Fibroblast of gingiva (primary cell): ENCODE measurements at regions not wholly inside any gene's neighbourhood (a gene's known extent, or its start where the extent isn't known, plus 50 kb on each side); places are given as distances from the start of the nearest gene placed in this dataset.

Experiments used
- DNase-seq: peaks from one replicate; pipeline ENCODE4 v3.0.0-alpha.2; 2011; ENCODE audit warnings: low read depth

DNA sequence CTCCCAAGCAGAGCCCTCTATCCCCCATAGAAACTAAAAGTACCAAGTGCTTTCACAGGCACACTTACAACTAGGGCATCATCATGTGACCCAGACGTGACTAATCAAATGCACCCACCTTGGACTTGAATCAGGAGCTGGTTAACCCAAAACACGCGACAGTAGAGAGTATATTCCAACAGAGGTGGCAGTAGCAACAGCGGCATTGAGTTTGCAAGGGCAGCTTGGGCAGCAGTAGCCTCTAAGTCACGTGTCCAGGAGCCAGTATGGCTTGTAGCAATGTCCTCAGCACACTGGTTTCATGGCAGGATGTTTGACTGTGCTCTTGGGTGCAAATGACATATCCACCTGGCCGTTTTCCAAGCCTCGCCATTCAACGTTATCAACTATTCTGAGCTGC is 73.4 kb upstream of the DNAH5 start:
- no peak for DNase-seq

GRCh38 chr5:14016549-14016948 is 72.1 kb upstream of the DNAH5 start:
- no peak for DNase-seq

DNA sequence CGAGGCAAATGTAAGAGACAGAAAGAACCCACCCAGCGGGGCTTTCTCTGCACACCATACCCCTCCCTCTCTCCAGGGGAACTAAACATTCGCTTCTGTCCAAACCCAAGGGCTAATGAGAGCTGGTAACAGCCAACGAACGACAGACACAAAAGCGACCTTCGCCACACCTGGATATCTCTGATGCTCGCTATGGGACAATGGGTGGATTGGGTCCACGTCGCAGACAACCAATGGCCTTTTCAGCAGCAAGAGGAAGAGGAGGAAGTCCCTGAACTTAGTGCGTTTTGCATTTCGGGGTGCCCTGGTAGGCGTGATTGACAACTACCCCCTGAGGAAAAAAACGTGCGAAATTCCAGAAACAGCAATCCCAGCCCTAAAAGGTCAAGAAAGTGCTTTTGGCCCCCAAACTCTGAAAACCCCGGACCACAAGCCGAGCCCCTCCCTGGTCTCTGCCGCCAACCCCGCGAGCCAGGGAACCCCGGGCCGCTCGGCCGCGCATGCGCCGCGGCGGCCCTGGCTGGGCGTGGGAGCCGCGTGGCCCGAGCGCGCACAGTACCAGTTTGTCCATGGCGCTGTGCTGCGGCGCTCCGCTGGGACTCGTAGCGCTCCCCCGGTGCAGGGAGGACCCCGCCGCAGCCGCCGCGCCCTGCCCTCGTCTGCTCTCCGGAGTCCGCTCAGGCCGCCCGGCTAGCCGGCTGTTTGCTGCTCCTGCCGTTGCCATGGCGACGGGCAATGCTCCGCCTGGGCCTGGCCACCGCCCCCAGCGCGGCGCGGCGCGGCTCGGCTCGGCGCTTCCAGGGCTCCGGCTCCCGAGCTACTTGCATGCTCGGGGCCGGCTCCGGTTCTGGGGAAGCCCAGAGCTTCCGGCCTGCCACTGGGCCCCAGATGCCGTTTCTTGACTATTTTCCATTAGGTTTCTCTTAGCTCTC is 66.9 kb upstream of the DNAH5 start:
- peak; percentile 86 for DNase-seq

DNA sequence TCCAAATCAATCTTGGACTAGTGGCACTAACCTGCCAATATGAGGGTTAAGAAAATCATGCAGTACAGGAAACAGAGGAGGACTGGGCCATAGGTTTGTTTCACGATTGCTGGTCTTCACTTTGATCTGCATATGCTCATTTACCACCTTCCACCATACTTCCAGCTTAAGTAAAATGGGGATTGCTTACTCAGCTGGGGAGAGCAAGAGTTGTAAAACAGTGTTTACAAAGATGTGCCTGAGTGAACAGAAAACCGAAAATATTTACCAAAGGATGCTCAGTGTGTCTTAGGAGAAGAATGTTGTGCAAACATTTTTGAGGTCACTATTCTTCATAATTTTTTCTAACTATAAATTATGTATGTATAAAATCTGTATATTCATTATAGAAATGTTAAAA is 65.1 kb upstream of the DNAH5 start:
- no peak for DNase-seq

GRCh38 chr5:14008819-14009311 is 64.4 kb upstream of the DNAH5 start:
- DNase-seq = peak; percentile 22

DNA sequence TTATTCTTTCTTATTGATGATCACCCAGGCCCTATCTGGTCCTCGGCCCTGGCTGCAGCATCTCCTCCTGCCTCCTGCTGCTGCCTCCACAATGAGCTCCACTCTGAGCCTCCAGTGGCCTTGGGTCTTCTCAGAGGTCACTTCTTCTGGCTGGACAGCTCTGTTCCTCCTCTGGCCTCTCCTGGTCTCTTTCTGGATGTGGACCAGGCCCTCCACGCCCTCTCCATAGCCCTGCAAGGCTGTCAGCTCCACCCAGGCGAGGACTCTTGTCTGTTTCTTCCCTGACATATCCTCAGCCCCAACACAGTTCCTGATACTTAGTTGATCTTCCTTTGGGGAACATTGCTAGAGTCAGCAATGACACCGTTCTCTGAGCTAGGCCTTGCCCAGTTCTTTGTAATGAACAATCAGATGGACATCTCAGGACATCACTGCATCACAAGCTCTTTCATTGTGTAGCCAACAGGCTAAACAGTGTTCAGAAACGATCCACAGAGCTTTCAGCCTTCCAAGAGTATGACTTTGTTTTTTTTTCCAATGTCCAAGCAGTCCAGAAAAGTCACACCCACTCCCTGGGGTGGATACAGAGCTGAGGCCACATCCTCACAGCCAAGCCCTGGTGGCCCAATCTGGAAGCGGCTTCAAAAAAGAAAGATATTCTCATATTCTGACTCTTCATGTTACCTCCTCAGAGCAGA is 62.5 kb upstream of the DNAH5 start:
- DNase-seq = no peak

DNA sequence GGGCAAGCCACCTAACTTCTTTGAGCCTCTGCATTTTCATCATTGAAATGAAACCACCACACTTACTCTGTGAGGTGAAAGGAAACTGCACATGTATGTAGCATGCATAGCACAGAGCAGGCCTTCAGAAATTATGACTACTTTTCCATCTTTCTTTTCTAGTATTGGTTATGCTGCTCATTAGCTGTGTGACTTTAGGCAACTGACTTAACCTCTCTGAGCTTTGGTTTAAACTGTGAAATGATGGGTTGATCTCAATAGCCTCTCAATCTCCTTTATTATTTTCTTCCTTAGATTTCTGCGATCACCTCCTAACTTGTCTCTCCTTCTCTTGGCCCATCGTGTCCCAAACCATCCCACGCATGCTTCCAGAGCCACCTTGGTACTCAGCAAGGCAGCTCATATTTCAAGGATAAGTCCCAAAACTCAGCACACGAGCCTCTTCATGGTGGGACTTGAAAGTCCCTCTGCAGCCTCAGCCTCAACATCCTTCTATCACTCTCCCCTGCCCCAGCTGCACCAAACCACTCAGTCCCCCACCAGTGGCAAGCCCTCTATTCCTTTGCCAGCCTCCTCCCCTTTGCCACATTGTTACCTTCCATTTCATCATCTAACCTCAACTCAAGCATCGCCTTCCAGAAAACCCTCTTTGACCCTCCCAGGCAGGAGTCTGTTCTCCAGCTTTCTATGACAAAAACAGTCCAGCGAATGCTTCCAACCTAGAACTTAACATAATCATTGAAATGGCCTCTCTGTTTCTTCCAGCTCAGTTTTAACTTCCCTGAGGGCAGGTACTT is 60.3 kb upstream of the DNAH5 start:
- no peak for DNase-seq

GRCh38 chr5:14003936-14004335 is 59.4 kb upstream of the DNAH5 start:
- no peak for DNase-seq

DNA sequence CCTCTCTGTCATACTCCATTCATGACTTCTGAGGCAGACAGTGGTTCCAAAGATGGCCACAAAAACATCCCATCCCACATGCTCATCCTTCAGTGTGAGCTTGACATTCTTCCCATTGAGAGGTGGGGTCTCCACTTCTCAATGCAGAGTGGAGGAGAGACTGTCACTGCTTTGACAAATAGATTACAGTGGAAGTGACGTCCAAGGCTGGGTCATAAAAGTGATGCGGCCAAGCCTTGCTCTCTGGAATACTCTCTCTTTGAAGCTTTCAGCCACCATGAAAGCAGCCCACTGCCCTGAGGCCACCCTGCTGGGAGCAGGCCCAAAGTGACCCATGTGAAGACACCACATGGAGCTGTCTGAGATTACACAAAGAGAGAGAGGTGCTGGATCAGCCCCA is 59.0 kb upstream of the DNAH5 start:
- no peak for DNase-seq

GRCh38 chr5:13998254-13998653 is 53.8 kb upstream of the DNAH5 start:
- DNase-seq = no peak

GRCh38 chr5:13997514-13997913 is 53.0 kb upstream of the DNAH5 start:
- DNase-seq = no peak

DNA sequence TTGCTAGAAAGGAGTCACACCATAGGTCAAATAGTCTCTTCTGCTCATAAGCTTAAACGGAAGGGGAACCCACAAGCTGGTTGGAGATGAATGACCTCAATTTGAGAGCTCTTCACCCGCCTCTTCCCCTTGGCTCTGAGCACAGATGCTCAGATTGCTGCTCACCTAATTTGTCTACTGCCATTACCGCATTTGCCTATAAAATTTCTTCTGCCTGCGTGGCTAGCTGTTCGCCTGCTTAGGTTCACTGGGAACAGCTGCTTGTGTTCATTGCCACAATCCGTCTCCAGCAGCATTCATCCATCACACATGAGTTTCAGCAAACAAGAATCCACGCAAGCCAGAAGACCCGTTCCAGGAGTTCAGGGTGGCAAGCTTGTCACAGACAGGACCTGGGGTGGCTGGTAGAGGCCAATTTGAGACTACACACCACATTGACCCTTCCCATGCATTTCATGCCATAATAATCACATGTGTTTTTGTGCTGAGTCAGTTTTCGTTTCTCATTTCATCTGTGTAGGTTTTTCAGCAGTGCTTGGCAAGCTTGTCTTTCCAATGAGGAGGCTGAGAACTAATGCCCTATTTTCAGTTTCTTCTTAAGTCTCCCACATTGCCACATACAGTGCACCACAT is 50.2 kb upstream of the DNAH5 start:
- peak; percentile 20 for DNase-seq
